Stimulated activated CD4-positive, alpha-beta T cell treated with anti-CD3 and anti-CD28 coated beads, Interleukin-2, amount 100 ng/mL, for 24 hours (primary cell): ENCODE measurements at regions not wholly inside any gene's neighbourhood (a gene's known extent, or its start where the extent isn't known, plus 50 kb on each side); places are given as distances from the start of the nearest gene placed in this dataset.
"Not testable (repeated sequence)": the region's sequence is repeated elsewhere in the genome, so short reads cannot be mapped to it uniquely, and the experiment has no call there.

Experiments
- DNase-seq, 2 donors: peaks; one replicate each; pipeline ENCODE4 v3.0.0-alpha.2; 2020

DNA sequence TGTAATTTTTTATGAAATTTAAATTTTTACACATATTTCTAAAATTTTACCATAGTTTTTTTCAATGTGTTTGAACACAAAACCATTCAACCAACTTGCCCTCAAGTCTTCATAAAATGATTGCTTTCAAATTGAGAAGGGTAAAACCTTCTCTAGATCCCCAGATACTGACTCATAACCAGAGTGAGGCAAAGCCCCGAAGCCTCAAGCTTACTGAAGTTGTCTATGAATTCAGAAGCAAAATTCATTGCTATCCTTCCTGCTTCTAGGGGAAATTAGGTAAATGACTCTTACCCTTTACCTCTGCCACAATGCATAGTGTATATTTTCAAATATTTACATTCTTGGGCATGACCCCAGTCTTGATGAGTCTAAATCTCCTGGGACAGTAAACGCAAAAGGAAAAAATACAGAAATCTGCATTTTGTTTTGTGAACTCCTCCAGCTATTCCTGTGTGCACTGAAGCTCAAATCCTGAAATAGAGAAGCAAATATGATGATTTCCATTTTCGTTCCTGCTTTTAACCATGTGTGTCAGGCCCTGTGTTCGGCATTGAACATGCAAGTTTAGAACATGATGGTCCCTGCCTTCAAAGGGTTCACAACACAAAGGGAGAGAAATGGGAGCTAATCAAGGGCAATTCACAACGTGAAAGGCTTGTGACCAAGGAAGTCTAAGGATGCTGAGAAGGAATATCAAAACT is 246.3 kb downstream of the SUCLG1 start:
- DNase-seq = no peak

DNA sequence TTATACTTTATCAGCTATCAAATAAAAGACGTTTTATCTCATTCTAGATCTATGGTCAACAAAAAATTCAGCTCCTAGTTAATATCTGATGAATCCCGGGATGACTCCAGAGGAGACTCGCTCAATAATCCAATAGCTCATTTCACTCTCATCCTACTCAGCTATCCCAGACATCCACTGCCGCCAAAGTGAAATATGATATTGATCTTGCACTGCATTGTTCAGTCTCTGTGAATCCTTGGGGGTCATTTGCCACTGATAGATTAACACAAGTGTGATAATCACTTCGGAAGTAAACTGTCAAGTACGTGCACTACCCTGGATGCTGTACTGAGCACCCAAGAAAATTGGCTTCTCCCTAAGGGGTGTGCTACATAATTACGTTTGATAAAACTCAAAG is 249.1 kb downstream of the SUCLG1 start:
- no peak for DNase-seq

DNA sequence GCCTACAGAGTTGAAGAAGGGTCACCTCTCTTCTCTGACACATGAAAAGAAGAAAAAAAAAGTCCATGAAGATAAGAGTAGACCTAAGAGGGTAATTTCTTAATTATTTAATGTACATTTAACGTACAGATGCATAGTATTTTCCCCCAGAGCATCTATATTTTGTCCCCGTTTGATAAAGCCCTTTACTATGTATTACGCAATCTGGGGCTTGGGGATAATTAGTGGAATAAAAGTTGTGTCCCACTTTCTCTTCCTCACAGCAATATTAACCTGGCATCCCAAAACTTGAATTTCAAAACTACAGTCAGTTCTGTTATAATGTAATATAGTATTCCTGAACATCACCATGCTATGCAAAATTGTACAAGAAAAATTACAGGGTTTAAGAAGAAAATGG is 254.1 kb downstream of the SUCLG1 start:
- no peak for DNase-seq

DNA sequence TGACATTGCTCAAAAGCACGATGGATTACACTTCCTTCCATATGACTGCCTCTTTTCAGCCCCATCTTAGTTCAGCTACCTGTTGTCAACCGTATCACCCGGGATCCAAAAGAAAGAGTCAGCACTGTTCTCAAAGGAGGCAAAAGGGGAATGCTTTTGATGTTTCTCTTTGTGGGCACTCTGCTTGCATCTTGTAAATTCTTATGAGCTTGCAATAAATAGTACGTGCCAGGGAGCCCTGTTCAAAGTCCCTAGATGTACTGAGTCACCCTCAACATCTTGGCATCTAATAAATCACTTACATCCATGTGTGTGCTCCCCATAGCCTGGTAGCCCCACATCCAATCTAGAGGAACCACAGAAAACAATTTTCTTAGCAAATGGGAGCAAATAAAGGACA is 256.9 kb downstream of the SUCLG1 start:
- DNase-seq = no peak

DNA sequence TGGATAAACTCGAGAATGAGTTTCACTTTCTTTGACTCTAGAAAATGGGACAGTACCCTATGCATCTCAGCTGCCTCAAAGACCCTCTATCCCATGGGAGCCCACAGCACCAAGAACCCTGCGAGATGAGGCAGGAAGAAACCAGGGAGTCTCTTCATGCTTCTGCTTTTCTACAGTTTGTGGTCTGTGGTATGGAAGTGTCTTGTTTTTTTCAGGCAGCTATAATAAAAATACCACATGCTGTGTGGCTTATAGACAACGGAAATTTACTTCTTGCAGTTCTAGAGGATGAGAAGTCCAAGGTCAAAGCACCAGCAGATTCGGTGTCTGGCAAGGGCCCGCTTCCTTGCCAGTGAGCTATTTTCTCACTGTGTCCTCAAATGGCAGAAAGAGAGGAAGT is 257.9 kb downstream of the SUCLG1 start:
- no peak for DNase-seq

DNA sequence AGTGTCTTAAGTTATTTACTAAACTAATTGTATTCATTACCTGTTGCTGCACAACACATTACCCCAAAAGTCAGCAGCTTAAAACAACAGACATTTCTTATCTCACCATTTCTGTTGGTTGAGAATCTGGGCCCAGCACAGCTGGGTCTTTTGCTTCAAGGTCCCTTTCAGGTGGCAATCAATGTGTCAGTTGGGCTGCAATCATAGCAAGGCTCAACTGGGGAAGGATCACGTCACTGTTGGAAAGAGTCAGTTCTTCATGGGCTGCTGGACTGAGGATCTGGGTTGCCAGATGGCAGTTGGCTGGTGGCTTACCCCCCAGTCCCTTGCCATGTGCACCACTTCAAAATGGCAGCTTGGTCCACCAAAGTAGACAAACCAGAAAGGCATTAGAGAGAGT is 261.2 kb downstream of the SUCLG1 start:
- DNase-seq = no peak

DNA sequence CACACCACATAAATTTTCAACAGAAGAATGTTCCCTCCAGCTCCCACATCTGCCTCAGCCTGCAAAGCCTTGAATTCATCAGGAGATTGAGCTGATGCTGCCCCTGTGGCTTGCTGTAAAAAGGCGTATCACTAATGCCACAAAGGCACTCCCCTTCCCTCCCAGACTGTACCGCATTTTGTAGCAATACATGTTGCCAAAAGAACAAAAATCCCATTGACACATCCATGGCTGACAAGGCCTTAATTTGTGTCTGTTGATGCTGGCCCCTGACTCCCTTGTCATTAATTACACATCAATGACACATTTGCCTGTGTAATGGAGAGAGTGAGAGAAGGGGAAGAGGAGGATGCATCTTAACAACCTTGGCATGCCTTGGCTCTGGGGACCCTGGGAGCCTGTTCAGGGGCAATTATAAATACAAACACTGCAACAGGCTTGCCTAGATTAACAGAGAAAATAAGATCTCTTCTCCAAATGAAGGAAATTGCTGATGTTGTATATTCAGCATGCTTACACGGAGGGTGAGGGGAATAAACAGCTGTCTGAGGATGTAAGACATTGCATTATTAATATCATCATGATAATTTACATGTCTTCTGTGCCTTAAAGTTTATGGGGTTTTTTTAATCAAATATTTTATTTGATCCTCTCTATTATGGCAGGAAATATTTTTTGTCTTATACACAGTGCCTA is 264.0 kb downstream of the SUCLG1 start:
- DNase-seq = no peak

DNA sequence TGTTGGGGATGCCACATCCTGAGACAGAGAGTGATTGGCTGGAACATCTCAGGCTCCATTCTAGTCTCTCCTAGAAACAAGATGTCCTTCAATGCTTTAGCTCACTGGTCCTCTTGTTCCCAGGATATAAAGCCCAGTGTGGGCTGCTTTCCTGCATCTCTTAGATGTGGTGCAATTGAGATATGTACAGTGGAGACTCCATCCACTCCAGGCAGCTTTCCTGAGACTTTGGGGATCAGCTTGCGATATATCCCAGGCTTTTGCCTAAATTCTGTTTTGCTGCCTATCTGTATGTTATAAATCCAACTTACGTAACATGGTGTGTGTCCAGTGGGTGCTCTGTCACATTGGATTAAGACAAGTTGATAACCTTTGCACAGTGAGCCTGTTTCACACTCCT is 264.9 kb downstream of the SUCLG1 start:
- DNase-seq = no peak

DNA sequence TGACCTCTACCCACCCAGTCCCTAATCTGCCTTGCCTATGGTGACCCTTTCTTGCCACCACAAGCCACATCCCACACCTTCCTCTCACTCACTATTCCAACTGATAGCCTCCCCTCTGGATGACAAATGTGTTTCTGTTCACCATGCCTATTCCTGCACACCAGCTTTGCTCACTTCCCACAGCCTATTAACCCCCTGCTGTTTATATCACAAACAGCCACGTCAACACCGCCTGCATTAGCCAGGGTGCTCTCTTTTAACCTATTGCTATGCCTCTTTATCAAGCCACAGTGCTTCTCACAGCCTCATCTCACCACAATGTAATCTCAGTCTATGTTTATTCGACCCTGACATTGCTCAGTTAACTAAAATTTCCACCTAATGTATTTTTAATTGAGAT is 271.8 kb downstream of the SUCLG1 start:
- no peak for DNase-seq

DNA sequence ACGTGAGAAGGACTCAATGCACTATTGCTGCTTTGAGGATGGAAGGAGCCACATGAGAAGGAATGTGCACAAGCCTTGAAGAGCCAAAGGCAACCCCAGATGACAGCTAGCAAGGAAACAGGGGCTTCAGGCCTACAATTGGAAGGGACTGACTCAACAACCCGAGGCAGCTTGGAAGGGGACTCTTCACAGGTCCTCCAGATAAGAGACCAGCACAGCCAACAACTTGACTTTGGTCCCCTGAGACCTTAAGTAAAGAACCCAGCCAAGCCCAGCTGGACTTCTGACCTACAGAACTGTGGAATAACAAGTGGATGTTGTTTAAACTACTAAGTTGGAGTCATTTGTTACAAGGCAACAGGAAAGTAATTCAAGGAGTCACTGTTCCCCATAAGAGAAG is 277.2 kb downstream of the SUCLG1 start:
- no peak for DNase-seq

DNA sequence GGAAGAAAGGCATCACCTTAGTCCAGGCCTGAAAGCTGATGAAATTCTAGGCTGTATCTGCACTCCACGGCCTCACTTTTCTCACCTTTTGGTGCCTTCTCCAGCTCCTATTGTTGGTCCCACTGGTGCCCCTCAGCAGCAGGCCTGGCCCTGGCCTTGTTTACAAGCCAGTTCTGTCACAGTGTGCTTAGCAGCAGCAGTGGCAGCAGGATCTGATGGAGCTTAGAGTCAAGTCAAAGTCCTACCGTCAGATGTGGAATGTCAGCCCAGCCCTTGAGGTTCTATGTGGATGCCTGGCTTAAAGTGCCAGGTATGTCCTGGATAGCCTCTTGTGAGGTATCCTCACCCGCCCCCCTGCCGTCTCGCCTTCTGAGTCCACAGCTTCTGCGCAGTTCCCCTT is 281.3 kb downstream of the SUCLG1 start:
- DNase-seq = no peak

DNA sequence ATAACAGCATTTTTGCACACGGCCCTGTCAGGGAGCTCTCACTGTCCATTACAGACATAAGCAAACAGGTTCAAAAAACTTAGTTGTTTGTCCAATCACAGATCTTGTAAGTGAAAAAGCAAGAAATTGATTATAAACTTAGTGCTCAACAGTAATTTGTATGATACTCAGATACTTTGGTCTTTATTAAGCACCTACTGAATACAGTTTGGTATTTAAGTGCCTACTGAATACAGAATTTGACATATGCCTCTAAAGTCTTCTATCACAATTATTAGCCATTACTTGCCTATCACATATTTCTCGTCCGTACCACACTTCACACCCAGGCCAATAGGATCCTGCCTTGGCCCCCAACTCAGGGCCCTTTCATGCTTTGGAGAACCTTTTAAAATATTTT is 283.1 kb downstream of the SUCLG1 start:
- no peak for DNase-seq

DNA sequence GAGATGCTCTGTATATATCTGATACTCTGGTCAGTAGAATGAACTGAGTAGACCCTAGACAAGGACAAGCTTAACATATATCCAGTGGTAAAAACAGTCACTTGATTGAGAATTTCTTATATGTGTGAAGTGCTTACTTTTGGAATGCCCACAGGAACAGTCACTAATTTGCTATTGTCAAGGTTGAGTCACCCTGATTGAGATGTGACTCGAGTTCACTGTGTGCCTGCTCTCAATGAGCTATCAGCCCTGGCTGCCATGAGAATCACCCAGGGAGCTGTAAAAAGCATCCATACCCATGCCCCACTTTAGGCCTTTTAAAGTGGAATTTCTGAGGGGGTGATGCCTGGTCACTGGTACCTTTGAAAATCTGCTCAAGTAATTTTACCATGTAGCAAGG is 283.7 kb downstream of the SUCLG1 start:
- DNase-seq = no peak

DNA sequence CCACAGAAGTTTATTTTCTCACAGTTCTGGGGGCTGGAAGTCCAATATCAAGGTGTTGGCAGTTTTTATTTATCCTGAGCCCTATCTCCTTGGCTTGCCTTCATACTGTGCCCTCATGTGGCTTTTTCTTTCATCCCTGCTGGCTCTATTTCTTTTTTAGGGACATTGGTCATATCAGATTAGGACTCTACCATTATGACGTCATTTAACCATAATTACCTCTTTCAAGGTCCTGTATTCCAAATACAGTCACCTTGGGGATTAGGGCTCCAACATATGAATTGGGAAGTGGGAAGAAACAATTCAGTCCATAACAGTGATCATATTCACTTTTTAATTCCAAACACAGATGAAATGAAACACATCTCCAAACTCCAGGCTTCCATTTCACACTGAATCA is 286.0 kb downstream of the SUCLG1 start:
- DNase-seq = no peak

DNA sequence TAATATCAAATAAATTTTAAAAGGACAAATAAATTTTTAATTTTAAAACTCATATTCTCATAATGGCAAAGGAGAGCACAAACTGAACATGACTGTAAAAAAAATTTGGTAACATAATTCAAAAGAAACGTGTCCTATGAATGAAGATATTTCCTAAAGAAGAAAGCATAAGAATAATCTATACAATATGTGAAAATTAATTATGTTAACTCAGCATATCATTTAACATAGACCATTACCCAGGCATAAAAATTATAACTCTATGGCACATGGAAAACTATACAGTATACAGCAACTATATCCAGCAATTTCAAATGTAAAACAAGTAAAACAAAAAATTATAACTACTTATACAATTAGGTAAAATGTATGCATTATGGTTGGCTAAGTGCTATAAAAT is 288.1 kb downstream of the SUCLG1 start:
- no peak for DNase-seq

DNA sequence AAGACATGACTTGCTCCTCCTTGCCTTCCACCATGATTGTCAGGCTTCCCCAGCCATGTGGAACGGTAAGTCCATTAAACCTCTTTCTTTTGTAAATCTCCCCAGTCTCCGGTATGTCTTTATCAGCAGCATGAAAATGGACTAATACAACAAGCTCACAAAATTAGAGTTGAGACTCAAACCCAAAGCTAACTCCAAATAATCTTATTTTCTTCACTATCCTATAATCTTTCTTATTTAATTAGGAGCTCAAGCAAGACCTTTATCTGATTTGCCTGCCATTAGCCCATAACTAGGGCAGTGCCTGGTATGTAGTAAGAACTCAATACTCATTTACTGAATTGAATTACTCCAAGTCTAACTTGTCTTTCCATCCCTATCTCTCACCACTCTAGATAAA is 289.2 kb downstream of the SUCLG1 start:
- DNase-seq = no peak

DNA sequence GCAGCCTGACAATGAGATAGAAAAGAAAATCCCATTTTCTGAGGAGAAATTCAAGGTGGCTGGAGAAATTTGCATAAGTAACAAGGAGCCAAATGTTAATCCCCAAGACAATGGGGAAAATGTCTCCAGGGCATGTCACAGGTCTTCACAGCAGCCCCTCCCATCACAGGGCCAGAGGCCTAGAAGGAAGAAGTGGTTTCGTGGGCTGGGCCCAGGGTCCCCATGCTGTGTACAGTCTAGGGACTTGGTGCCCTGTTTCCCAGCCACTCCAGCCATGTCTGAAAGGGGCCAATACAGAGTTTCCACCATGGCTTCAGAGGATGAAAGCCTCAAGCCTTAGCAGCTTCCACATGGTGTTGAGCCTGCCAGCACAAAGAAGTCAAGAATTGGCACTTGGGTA is 290.5 kb downstream of the SUCLG1 start:
- DNase-seq = not testable (repeated sequence)

DNA sequence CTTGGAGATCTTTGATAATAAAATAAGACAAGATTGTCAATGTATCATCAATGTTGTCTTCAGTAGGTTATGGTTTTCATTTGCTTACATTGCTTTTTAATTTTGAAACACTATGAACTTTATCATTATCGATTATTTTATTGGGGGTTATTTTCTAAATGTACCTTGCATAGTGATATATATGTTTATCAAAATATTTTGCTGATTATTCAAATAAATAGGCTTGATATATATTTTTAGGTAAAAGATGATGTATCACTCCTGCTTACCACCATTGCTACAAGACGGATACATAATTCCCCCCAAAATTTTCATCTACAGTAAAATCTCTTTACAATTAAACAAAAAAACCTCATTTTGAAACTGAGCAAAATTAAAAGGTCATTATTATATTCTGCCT is 293.8 kb downstream of the SUCLG1 start:
- no peak for DNase-seq

DNA sequence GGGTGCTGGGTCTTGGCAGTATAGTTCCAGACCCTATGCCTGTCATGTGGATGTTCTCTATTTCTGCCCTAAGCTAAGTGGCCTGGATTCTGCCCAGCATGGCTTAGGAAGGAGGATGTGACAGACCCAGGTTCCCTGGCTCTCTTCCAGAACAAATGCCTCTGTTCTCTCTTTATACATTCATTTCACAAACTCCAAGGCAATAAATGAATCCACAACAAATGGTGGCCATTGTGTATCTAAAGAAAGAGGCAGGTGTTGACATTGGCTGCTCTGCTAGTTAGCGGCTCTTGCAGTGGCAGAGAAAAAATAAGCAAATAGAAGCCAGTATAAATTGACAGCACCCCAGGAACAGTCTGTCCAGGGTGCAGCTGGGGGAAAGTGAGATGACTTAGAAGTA is 298.6 kb downstream of the SUCLG1 start:
- no peak for DNase-seq

DNA sequence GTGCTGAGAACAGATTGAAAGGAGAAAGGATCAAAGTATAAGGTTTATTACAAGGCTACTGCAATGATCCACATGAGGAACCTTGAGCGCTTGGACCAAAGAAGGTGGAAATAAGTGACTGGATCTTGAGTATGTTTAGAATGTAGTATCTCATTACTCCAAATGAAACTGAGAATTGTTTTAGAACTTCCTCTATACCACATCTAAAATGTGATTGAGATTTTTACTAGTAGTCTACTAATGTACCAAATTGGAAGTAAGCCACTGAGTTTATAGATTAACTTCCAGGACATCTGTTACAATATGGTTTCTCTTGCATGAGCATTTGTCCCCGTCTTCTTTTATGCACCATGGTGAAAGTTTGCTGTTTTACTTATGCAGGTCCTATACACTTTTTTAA is 300.5 kb downstream of the SUCLG1 start:
- DNase-seq = no peak

DNA sequence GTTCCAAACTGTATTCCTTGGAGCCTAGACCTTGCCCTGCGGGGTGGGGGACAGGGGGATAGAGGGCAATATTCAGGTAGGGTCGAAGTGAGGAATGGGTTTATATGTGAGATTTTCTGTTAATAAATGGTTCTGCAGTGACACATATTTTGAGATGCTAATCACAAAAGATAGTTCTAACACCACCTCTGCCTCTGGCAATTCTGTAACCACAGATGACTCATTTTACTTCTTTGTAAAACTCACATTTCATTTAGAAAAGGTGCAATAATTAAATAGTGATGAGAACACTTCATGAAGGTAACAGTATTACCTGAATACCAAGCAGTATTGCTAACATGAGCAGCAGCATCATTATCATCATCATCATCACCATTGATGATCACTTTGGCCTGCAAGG is 306.6 kb downstream of the SUCLG1 start:
- no peak for DNase-seq

DNA sequence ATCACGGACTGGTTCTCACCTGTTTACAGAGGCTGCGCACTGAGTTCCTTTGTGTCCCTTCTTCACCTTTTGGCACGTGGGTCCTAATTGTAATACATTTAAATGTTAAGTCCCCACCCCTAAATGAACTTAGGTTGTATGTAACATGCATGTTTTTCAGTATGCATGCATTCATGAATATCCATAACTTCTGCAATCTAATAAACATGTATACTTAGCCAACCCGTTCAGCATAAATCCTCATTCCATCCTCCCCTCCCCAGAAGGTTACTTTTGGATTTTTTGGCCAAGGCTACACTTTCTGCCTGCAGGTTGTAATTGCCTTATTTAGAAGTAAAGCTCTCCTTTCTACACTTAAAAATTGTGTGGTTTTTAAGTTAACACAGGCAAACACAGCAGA is 314.7 kb downstream of the SUCLG1 start:
- DNase-seq = no peak

DNA sequence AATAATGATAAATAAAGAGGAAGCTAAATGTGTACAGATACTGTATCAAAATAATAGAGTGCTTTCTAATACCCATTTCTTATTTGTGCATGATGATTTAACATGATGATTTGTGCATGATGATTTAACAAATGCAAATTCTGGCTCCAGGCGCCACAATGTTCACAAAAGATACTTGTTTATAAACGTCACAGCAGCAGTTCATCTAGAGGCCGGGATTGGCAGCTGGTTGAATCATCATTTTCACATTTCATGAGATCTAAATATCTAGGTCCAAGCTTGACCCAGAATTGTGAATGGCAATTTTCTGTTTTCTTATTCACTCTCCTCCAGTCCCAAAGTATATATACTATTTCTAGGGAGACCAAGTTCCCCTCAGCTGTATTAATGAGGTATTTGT is 322.0 kb downstream of the SUCLG1 start:
- no peak for DNase-seq

DNA sequence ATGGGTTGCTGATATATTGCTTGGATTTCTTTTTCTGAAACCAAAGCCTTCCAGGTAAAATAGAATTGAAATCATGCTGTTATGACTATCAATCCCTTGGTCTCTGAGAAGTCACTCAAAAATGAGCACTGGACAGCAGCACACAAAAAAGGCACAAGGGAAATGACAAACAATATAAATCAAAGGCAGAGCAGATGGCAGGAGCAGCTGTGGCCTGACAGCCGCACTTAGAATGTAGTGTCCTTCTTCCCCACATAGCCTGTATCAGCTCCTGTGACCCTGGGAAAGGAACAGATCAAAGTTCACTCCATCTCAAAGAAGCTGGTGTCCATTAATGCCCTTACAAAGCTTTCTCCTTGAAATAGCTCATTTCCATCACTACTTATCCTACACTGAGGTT is 326.7 kb downstream of the SUCLG1 start:
- DNase-seq = no peak

DNA sequence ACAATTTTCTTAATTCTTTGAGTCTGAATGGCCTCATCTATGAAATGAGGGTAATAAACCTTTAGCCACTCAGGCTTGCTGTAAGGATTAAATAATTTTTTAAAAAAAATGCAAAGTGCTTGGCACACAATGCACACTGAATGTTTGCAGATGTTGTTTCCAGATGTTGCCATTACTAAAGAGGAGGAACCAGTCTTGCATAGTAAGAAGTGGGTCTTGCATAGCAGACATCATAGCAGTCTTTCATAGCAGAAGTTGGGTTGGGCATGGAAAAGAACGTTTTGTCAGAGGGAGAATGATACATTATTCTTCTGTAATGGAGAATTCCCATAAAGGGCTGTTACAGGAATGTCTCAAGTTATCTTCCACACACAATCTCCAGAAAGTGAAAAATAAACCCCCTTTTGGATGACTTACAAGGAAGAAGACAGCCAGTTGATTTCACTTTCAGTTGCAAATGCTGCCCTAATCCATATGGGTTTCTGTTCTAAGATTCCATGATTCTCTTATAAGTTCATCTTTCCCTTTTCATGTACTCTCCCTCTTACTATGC is 327.7 kb downstream of the SUCLG1 start:
- DNase-seq = no peak
